Suprapubic skin (tissue), 4 donors: ENCODE measurements at regions not wholly inside any gene's neighbourhood (a gene's known extent, or its start where the extent isn't known, plus 50 kb on each side); places are given as distances from the start of the nearest gene placed in this dataset.

Experiments used
- DNase-seq, 2 donors: peaks; one replicate each; pipeline ENCODE4 v3.0.0-alpha.2; 2019; ENCODE audit warnings: low spot score in 2 of 2
- H3K27ac ChIP-seq: fragments of 200-600 bp; sonication (generic); one replicate; pipeline ENCODE4 v1.5.1; 2019
- H3K27me3 ChIP-seq: fragments of 200-600 bp; sonication (generic); one replicate; pipeline ENCODE4 v1.5.1; 2019
- H3K36me3 ChIP-seq: fragments of 200-600 bp; sonication (generic); one replicate; pipeline ENCODE4 v1.5.1; 2019
- H3K4me1 ChIP-seq: fragments of 200-600 bp; sonication (generic); one replicate; pipeline ENCODE4 v1.5.1; 2019
- H3K4me3 ChIP-seq: fragments of 200-600 bp; sonication (generic); one replicate; pipeline ENCODE4 v1.5.1; 2019; ENCODE audit warnings: mild to moderate bottlenecking
- H3K9me3 ChIP-seq: fragments of 200-600 bp; sonication (generic); one replicate; pipeline ENCODE4 v1.5.1; 2019
- EP300 ChIP-seq: sonication (generic); formaldehyde crosslinking; IDR thresholded peaks from one replicate; pipeline ENCODE4 v1.6.1; 2017; ENCODE audit warnings: antibody characterized with exemption
- POLR2A ChIP-seq, 2 donors: fragments of 450-650 bp; IDR thresholded peaks; one replicate each; pipeline ENCODE4 v1.6.1; 2017; ENCODE audit warnings: antibody characterized with exemption in 2 of 2, mild to moderate bottlenecking in 2 of 2, moderate library complexity in 2 of 2
- POLR2AphosphoS5 ChIP-seq, 3 donors: sonication (generic); formaldehyde crosslinking; IDR thresholded peaks; one replicate each; pipeline ENCODE4 v1.6.1; 2017; ENCODE audit warnings: antibody characterized with exemption in 3 of 3
- WGBS: methylation state at CpG from one replicate; pipeline ENCODE4 v1.1.5; 2018; 5-methylcytosine and 5-hydroxymethylcytosine counted together
- TF ChIP-seq, protein P1 (sequence below), 2 donors: fragments of 200-600 bp in 1 of 2; fragments of 450-650 bp in 1 of 2; sonication (generic) in 1 of 2; IDR thresholded peaks; one replicate each; pipeline ENCODE4 v1.5.1; 2016 to 2019; ENCODE audit warnings: antibody characterized with exemption in 2 of 2, mild to moderate bottlenecking in 1 of 2, moderate library complexity in 1 of 2

DNA sequence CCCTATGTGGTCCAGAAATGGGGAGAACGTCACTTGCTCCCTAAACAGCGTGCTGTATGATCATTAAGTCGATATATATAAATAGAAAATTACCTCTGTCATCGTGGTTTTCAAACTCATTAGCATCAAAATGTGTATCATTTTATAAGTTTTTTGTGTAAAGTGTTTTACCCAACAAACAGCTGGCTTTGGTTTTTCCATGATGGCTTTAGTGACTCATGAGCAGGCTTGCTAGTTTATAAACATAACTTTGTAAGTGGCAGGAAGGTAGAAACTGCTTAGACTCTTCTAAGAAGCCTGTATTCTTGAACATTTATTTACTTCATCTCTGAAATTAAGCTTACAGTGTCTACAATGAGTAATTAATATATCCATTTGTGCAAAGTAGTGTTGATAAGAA, 108.4 kb upstream of the DIPK2B start:
- DNase-seq, result no peak
- Histone ChIP-seq H3K36me3 (no peaks in the 10 kb centered on the region), H3K27me3 (no peaks in the 10 kb centered on the region), H3K4me3 (no peak overlapping the region), H3K9me3 (no peaks in the 10 kb centered on the region), H3K27ac (no peak overlapping the region), H3K4me1 (no peaks in the 10 kb centered on the region)
- WGBS, result 70% methylated on average over 4 of the region's 4 CpGs
- TF ChIP-seq POLR2AphosphoS5 (IDR thresholded peaks at IDR 0.05) (no peak), POLR2A (IDR thresholded peaks at IDR 0.05) (no peak), EP300 (no peak)
- TF ChIP-seq, protein P1, sequence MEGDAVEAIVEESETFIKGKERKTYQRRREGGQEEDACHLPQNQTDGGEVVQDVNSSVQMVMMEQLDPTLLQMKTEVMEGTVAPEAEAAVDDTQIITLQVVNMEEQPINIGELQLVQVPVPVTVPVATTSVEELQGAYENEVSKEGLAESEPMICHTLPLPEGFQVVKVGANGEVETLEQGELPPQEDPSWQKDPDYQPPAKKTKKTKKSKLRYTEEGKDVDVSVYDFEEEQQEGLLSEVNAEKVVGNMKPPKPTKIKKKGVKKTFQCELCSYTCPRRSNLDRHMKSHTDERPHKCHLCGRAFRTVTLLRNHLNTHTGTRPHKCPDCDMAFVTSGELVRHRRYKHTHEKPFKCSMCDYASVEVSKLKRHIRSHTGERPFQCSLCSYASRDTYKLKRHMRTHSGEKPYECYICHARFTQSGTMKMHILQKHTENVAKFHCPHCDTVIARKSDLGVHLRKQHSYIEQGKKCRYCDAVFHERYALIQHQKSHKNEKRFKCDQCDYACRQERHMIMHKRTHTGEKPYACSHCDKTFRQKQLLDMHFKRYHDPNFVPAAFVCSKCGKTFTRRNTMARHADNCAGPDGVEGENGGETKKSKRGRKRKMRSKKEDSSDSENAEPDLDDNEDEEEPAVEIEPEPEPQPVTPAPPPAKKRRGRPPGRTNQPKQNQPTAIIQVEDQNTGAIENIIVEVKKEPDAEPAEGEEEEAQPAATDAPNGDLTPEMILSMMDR (IDR thresholded peaks at IDR 0.05), result no peak

DNA sequence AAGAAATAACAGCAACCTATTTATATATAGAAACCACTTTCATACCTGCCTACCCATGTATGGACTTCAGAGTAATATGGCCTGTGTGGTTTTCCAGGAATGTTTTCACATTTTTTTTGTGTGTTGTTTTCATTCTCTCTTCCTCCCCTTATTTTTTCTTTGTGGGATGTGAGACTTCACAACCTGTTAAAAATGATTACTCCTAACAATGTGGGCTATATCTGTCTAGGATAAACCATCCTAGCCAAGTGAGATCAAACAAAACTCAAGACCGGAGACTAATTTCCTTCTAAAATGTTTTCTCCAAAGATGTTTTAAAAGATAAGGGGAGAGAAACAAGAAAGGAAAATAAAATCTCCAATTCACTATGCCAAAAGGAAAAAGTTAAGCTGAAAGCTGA, 106.1 kb upstream of the DIPK2B start:
- TF ChIP-seq EP300, result no peak
- no peak for TF ChIP-seq POLR2A (IDR thresholded peaks at IDR 0.05)
- TF ChIP-seq POLR2AphosphoS5 (IDR thresholded peaks at IDR 0.05), result no peak
- TF ChIP-seq, protein P1 (IDR thresholded peaks at IDR 0.05), result no peak
- H3K4me3 ChIP-seq, result no peak overlapping the region
- H3K36me3 ChIP-seq, result no peaks in the 10 kb centered on the region
- no peaks in the 10 kb centered on the region for H3K27me3 ChIP-seq
- H3K27ac ChIP-seq, result no peak overlapping the region
- no peaks in the 10 kb centered on the region for H3K9me3 ChIP-seq
- 69% methylated on average over 1 of the region's 1 CpG for WGBS
- DNase-seq, result no peak
- H3K4me1 ChIP-seq, result no peaks in the 10 kb centered on the region

DNA sequence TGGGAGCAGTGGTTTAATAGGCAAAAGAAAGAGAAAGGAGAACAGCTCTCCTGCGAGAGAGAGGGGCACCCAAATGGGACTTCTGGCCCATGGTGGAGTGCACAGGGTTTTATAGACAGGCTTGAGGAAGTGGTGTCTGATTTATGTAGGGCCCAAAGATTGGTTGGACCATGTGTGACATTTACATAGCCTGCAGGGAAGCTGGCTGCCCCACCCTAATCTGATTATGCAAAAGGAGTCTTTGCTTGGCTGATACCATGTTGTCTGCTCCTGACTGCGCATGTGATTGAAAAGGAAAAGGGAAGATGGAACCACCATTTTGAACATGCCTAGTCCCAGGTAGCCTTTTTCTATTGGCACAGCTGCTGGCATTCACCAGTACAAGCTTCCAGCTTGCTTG, 100.0 kb upstream of the DIPK2B start:
- no peak overlapping the region for H3K4me3 ChIP-seq
- 90% methylated on average over 2 of the region's 2 CpGs for WGBS
- H3K36me3 ChIP-seq, result no peaks in the 10 kb centered on the region
- no peaks in the 10 kb centered on the region for H3K27me3 ChIP-seq
- no peaks in the 10 kb centered on the region for H3K4me1 ChIP-seq
- H3K27ac ChIP-seq, result no peak overlapping the region
- TF ChIP-seq, protein P1 (IDR thresholded peaks at IDR 0.05), result no peak
- TF ChIP-seq POLR2A (IDR thresholded peaks at IDR 0.05) (no peak), EP300 (no peak), POLR2AphosphoS5 (IDR thresholded peaks at IDR 0.05) (no peak)
- no peaks in the 10 kb centered on the region for H3K9me3 ChIP-seq
- DNase-seq, result no peak

DNA sequence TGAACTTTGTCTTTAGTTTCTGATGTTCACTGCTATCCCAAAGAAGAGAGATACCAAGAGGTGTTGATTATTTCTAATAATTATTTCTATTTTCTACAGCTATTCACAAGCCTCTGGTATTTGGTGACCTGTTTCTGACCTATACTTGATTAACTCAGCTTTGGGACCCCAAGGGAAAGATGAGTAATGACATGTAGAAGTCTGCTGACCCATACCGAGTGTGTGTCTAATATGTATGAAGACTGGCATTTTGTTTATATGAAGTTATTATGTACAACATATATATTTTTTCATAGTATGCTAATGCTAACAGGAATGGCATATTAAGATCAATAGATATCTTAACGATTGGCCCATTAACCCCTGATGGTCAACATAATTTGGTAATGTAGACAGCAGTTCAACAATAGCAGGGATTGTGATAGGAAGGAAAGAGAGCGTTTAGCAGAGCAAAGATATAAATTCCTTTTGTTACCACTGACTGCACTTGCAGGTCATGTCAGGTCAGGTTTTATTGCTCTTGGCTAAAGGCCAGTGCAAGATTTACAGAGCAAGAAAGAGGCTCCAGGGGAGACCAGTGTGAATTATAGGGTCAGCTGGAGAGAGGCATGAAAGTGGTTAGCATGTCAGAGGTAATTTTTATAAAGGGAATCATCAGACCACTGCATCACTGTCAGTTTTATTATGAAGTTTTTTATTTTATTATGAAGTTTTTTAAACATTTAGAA, 94.7 kb upstream of the DIPK2B start:
- H3K4me3 ChIP-seq, result no peak overlapping the region
- TF ChIP-seq EP300 (no peak), POLR2A (IDR thresholded peaks at IDR 0.05) (no peak), POLR2AphosphoS5 (IDR thresholded peaks at IDR 0.05) (no peak)
- TF ChIP-seq, protein P1 (IDR thresholded peaks at IDR 0.05), result no peak
- no peak overlapping the region for H3K27ac ChIP-seq
- no peak for DNase-seq
- no peaks in the 10 kb centered on the region for H3K27me3 ChIP-seq
- no peaks in the 10 kb centered on the region for H3K36me3 ChIP-seq
- H3K4me1 ChIP-seq, result no peaks in the 10 kb centered on the region
- no peaks in the 10 kb centered on the region for H3K9me3 ChIP-seq
- WGBS, result 31% methylated on average over 3 of the region's 3 CpGs

DNA sequence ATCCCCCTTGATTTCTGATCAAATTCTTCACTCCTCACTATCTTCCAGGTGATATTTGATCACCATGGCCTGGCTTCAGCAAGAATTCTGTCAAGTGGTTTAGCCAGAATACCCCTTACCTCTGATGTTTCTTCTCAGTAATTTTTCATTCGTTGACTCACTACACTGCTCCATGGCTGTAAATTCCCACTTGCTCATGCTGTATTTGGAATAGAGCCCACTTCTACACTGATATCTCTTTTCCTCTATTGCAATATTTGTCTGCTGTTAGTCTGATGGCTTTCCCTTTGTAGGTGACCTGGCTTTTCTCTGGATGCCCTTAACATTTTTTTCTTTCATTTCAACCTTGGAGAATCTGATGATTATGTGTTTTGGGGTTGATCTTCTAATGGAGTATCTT, 73.9 kb upstream of the DIPK2B start:
- Histone ChIP-seq H3K4me3 (no peak overlapping the region), H3K27me3 (no peaks in the 10 kb centered on the region), H3K27ac (no peak overlapping the region), H3K4me1 (no peaks in the 10 kb centered on the region), H3K36me3 (no peaks in the 10 kb centered on the region), H3K9me3 (no peaks in the 10 kb centered on the region)
- TF ChIP-seq POLR2A (IDR thresholded peaks at IDR 0.05) (no peak), POLR2AphosphoS5 (IDR thresholded peaks at IDR 0.05) (no peak), EP300 (no peak)
- TF ChIP-seq, protein P1 (IDR thresholded peaks at IDR 0.05), result no peak
- 89% methylated on average over 1 of the region's 1 CpG for WGBS
- no peak for DNase-seq
